ENCODE measurements at regions not wholly inside any gene's neighbourhood (a gene's known extent, or its start where the extent isn't known, plus 50 kb on each side); places are given as distances from the start of the nearest gene placed in this dataset.

DNA sequence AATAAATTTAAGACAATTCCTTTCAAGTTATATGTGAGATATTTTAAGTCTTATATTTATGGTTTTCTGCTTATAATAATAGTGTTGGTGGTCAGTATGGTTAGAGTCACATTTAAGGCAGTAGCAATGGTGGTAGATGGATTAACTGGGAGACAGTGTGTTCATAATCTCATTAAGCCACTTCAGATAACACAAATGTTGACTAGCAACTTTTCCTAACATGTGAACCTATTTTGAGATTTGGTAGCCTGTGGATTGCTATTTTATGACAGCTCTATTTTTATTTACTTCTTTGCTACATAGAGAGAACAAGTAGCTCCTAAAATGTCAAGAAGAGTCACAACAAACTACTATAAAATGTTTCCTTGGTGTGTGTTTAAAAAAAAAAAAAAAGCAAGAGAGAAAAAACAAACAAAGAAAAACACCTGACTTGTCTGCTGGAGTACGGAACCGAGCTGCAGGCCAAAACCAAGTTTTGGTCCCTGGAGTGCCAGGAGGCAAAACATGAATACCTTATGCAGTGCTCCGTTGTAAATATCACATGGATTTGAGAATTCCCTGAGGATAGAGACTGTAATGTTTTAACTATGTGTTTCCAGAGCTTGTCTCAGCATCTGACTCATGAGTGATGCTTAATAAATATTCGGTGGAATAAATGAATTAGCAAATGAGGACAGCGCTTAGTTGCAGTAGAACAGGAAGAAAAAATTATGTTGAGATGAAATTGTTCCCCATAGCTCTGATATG lies 457.1 kb upstream of the ROBO2 start:
- no peaks in the 10 kb centered on the region for H3K36me3 ChIP-seq (ENCODE audit: control insufficient read depth in 2 of 2, insufficient read depth in 2 of 2, low read length in 1 of 2)
- no peaks in the 10 kb centered on the region for H3K27me3 ChIP-seq (replicated peaks in 1 of 2; ENCODE audit: control insufficient read depth in 2 of 2, insufficient read depth in 2 of 2, low read length in 1 of 2)
- H3K4me2 ChIP-seq (ENCODE audit: control insufficient read depth, insufficient read depth): no peak overlapping the region
- no peak overlapping the region for H3K4me3 ChIP-seq
- TF ChIP-seq, protein P1, sequence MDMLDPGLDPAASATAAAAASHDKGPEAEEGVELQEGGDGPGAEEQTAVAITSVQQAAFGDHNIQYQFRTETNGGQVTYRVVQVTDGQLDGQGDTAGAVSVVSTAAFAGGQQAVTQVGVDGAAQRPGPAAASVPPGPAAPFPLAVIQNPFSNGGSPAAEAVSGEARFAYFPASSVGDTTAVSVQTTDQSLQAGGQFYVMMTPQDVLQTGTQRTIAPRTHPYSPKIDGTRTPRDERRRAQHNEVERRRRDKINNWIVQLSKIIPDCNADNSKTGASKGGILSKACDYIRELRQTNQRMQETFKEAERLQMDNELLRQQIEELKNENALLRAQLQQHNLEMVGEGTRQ (IDR thresholded peaks at IDR 0.05; ENCODE audit: borderline replicate concordance, low read depth, low read length): no peak
- no peak for TF ChIP-seq NR2C2 (IDR thresholded peaks at IDR 0.05; ENCODE audit: borderline replicate concordance, control insufficient read depth, insufficient read length, low read depth)
- TF ChIP-seq, protein P2, sequence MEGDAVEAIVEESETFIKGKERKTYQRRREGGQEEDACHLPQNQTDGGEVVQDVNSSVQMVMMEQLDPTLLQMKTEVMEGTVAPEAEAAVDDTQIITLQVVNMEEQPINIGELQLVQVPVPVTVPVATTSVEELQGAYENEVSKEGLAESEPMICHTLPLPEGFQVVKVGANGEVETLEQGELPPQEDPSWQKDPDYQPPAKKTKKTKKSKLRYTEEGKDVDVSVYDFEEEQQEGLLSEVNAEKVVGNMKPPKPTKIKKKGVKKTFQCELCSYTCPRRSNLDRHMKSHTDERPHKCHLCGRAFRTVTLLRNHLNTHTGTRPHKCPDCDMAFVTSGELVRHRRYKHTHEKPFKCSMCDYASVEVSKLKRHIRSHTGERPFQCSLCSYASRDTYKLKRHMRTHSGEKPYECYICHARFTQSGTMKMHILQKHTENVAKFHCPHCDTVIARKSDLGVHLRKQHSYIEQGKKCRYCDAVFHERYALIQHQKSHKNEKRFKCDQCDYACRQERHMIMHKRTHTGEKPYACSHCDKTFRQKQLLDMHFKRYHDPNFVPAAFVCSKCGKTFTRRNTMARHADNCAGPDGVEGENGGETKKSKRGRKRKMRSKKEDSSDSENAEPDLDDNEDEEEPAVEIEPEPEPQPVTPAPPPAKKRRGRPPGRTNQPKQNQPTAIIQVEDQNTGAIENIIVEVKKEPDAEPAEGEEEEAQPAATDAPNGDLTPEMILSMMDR (IDR thresholded peaks at IDR 0.05 in 2 of 3, conservative IDR thresholded peaks at IDR 0.05 in 1 of 3; ENCODE audit: control insufficient read depth in 2 of 3, extremely low read depth in 1 of 3, insufficient read depth in 1 of 3, low read depth in 3 of 3, low read length in 3 of 3): no peak
- TF ChIP-seq, protein P3, sequence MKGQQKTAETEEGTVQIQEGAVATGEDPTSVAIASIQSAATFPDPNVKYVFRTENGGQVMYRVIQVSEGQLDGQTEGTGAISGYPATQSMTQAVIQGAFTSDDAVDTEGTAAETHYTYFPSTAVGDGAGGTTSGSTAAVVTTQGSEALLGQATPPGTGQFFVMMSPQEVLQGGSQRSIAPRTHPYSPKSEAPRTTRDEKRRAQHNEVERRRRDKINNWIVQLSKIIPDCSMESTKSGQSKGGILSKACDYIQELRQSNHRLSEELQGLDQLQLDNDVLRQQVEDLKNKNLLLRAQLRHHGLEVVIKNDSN (IDR thresholded peaks at IDR 0.05; ENCODE audit: borderline replicate concordance, extremely low read length, insufficient read depth, low read depth, low read length): no peak
- TF ChIP-seq CHD2 (IDR thresholded peaks at IDR 0.05; ENCODE audit: borderline replicate concordance, low read depth, low read length): no peak
- no peaks in the 10 kb centered on the region for H3K79me2 ChIP-seq (ENCODE audit: control insufficient read depth, insufficient read depth, low read length)
- no peak overlapping the region for H3K27ac ChIP-seq (ENCODE audit: control insufficient read depth, insufficient read depth)
- DNase-seq (ENCODE audit: low read depth, low spot score) (no peak), FAIRE-seq (no peak), ATAC-seq (no peak)
- in situ Hi-C loops (cut with MboI): no loop called here
- ChIA-PET POLR2A (no interaction called here), SMC1A (ENCODE audit: uncharacterized antibody, unreplicated experiment) (no interaction called here), CTCF (interaction anchor here (0.7 to 1.6 kb wide), 4 partner anchors 13 to 538 kb away, joined by 3 to 11 read pairs (median 3); no protein-coding TSS in a partner anchor), RAD21 (ENCODE audit: unreplicated experiment) (no interaction called here)
- intact Hi-C loops (cut with micrococcal nuclease; ENCODE audit: unreplicated experiment): loop anchor here (10.0 kb wide), 1 partner anchor 672 kb away; no protein-coding TSS in a partner anchor
- H2AFZ ChIP-seq (ENCODE audit: control insufficient read depth, low read depth, low read length): no peak overlapping the region
- no peak overlapping the region for H3K9ac ChIP-seq (ENCODE audit: control insufficient read depth, insufficient read depth, low read length)
- BruUV-seq (replicated peaks): no TSS peak
- H3K9me3 ChIP-seq (replicated peaks; ENCODE audit: control insufficient read depth, insufficient read depth, low read length): no peaks in the 10 kb centered on the region; the same call in 2 of the 3 replicates
- 27% methylated on average over 5 of the region's 5 CpGs for WGBS (ENCODE audit: insufficient coverage, insufficient replicate concordance, low lambda C conversion rate, missing lambda C conversion rate)
- no peaks in the 10 kb centered on the region for H4K20me1 ChIP-seq (ENCODE audit: control insufficient read depth, insufficient read depth)
- H3K4me1 ChIP-seq (ENCODE audit: control insufficient read depth, insufficient read depth, low read length): no peaks in the 10 kb centered on the region
